ENCODE measurements at regions not wholly inside any gene's neighbourhood (a gene's known extent, or its start where the extent isn't known, plus 50 kb on each side); places are given as distances from the start of the nearest gene placed in this dataset.
"Not testable (repeated sequence)": the region's sequence is repeated elsewhere in the genome, so short reads cannot be mapped to it uniquely, and the experiment has no call there.

GRCh38 chr2:153663371-153663770, 184.8 kb upstream of the RPRM start:
- no peaks in the 10 kb centered on the region for H3K27me3 ChIP-seq
- H3K4me3 ChIP-seq: no peak overlapping the region
- 17 to 18% methylated on average over 2 of the region's 2 CpGs for WGBS, 2 donors
- DNase-seq: no peak
- intact Hi-C loops (cut with DNase I): no loop called here
- no peak for TF ChIP-seq POLR2A (IDR thresholded peaks at IDR 0.05)
- no peak for TF ChIP-seq CTCF (IDR thresholded peaks at IDR 0.05)
- no peak overlapping the region for H3K27ac ChIP-seq
- no peak for ATAC-seq
- no peaks in the 10 kb centered on the region for H3K9me3 ChIP-seq
- no peaks in the 10 kb centered on the region for H3K36me3 ChIP-seq (replicated peaks in 1 of 2; ENCODE audit: insufficient read depth in 1 of 2, low read depth in 2 of 2)
- no peaks in the 10 kb centered on the region for H3K4me1 ChIP-seq

GRCh38 chr2:153664009-153664408, 185.4 kb upstream of the RPRM start:
- ATAC-seq; DNase-seq; H3K4me1 ChIP-seq; H3K27me3 ChIP-seq; H3K27ac ChIP-seq; H3K9me3 ChIP-seq; H3K4me3 ChIP-seq; intact Hi-C loops (cut with DNase I); H3K36me3 ChIP-seq (replicated peaks in 1 of 2; ENCODE audit: insufficient read depth in 1 of 2, low read depth in 2 of 2): not testable (repeated sequence)
- WGBS, 2 donors: 64 to 73% methylated on average over 5 of the region's 5 CpGs

GRCh38 chr2:153667475-153667874, 188.9 kb upstream of the RPRM start:
- Histone ChIP-seq H3K36me3 (replicated peaks in 1 of 2; ENCODE audit: insufficient read depth in 1 of 2, low read depth in 2 of 2) (no peaks in the 10 kb centered on the region), H3K4me3 (no peak overlapping the region), H3K27me3 (no peaks in the 10 kb centered on the region), H3K27ac (no peak overlapping the region), H3K4me1 (no peaks in the 10 kb centered on the region), H3K9me3 (no peaks in the 10 kb centered on the region)
- no peak for ATAC-seq
- WGBS, 2 donors: 61 to 82% methylated on average over 2 of the region's 2 CpGs
- no peak for TF ChIP-seq CTCF (IDR thresholded peaks at IDR 0.05)
- TF ChIP-seq POLR2A (IDR thresholded peaks at IDR 0.05): no peak
- no peak for DNase-seq
- intact Hi-C loops (cut with DNase I): no loop called here

GRCh38 chr2:153668923-153669322, 190.4 kb upstream of the RPRM start:
- intact Hi-C loops (cut with DNase I): no loop called here
- Histone ChIP-seq H3K4me1 (no peaks in the 10 kb centered on the region), H3K36me3 (replicated peaks in 1 of 2; ENCODE audit: insufficient read depth in 1 of 2, low read depth in 2 of 2) (no peaks in the 10 kb centered on the region), H3K9me3 (no peaks in the 10 kb centered on the region), H3K27me3 (no peaks in the 10 kb centered on the region), H3K27ac (no peak overlapping the region), H3K4me3 (no peak overlapping the region)
- TF ChIP-seq POLR2A (IDR thresholded peaks at IDR 0.05) (no peak), CTCF (IDR thresholded peaks at IDR 0.05) (no peak)
- DNase-seq (no peak), ATAC-seq (no peak)
- 39 to 57% methylated on average over 2 of the region's 2 CpGs for WGBS, 2 donors

GRCh38 chr2:153710128-153710527, 161.6 kb upstream of the GALNT13 start:
- ATAC-seq: no peak
- no peak for TF ChIP-seq POLR2A (IDR thresholded peaks at IDR 0.05)
- TF ChIP-seq CTCF (IDR thresholded peaks at IDR 0.05): no peak
- intact Hi-C loops (cut with DNase I): no loop called here

More at GRCh38 chr2:153710128-153710527, 161.6 kb upstream of the GALNT13 start:
- no peak for DNase-seq
- no peak overlapping the region for H3K4me3 ChIP-seq
- H3K9me3 ChIP-seq: no peaks in the 10 kb centered on the region
- H3K27ac ChIP-seq: no peak overlapping the region
- 53 to 70% methylated on average over 6 of the region's 6 CpGs for WGBS, 2 donors
- H3K4me1 ChIP-seq: no peaks in the 10 kb centered on the region
- H3K27me3 ChIP-seq: no peaks in the 10 kb centered on the region
- no peaks in the 10 kb centered on the region for H3K36me3 ChIP-seq (replicated peaks in 1 of 2; ENCODE audit: insufficient read depth in 1 of 2, low read depth in 2 of 2)

Data from body of pancreas (tissue), 4 donors.